GM20000 (cell line): ENCODE measurements at regions not wholly inside any gene's neighbourhood (a gene's known extent, or its start where the extent isn't known, plus 50 kb on each side); places are given as distances from the start of the nearest gene placed in this dataset.
"Not testable (repeated sequence)": the region's sequence is repeated elsewhere in the genome, so short reads cannot be mapped to it uniquely, and the experiment has no call there.

ENCODE experiments used
- DNase-seq: peaks from one replicate; pipeline ENCODE4 v3.0.0; 2012; ENCODE audit warnings: low spot score
- TF ChIP-seq, protein P1 (sequence below): IDR thresholded peaks from 2 replicates; pipeline ENCODE4 v1.5.1; 2012; ENCODE audit warnings: mild to moderate bottlenecking, control low read depth; ENCODE audit errors: extremely low read depth, missing control alignments

GRCh38 chr20:24418731-24419130 lies 50.7 kb upstream of the SYNDIG1 start:
- no peak for DNase-seq
- TF ChIP-seq, protein P1, sequence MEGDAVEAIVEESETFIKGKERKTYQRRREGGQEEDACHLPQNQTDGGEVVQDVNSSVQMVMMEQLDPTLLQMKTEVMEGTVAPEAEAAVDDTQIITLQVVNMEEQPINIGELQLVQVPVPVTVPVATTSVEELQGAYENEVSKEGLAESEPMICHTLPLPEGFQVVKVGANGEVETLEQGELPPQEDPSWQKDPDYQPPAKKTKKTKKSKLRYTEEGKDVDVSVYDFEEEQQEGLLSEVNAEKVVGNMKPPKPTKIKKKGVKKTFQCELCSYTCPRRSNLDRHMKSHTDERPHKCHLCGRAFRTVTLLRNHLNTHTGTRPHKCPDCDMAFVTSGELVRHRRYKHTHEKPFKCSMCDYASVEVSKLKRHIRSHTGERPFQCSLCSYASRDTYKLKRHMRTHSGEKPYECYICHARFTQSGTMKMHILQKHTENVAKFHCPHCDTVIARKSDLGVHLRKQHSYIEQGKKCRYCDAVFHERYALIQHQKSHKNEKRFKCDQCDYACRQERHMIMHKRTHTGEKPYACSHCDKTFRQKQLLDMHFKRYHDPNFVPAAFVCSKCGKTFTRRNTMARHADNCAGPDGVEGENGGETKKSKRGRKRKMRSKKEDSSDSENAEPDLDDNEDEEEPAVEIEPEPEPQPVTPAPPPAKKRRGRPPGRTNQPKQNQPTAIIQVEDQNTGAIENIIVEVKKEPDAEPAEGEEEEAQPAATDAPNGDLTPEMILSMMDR, result no peak

DNA sequence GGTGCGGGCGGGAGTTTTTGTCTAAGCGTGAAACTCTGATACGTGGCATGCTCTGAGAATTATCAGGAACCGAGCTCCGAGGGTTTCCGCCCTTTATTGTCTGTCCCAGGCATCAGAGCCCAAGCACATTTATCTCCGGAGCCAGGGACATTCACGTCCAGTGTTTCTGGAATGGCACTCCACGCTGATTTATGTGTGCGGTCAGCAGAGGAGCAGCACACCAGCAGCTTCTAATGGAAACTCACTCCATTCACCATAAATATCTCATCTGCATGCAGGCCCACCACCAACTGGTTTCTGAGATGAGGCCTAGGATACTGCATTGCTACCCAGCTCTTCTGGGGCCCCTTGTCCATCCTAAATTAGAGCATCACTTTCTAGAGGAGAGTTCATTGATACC lies 51.9 kb upstream of the SYNDIG1 start:
- TF ChIP-seq, protein P1, result no peak
- DNase-seq, result no peak

GRCh38 chr20:24415444-24415843 lies 54.0 kb upstream of the SYNDIG1 start:
- not testable (repeated sequence) for DNase-seq

DNA sequence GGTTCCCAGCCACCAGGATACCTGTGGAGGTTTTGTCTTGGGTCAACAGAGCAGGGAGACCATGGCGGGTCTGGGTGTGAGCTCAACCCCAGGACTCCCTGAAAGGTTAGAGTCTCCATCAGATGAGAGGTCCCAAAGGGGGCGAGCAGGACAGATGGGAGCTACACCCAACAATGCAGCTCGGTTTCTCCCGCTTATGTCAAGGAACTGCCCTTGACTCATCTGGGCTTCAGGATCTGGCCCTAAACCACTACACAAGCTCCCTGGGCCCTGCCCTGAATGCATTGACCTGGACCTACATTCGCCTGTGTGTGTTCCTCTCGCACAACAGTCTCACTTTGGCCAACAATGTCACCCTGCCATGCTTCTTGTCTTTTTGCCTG lies 57.6 kb upstream of the SYNDIG1 start:
- TF ChIP-seq, protein P1, result no peak
- DNase-seq, result no peak

GRCh38 chr20:24411003-24411833 lies 58.2 kb upstream of the SYNDIG1 start:
- DNase-seq, result no peak
- TF ChIP-seq, protein P1, result no peak

- no peak for DNase-seq
- TF ChIP-seq, protein P1, result no peak
These were observed 62.3 kb upstream of the SYNDIG1 start for GRCh38 chr20:24407151-24407550.

DNA sequence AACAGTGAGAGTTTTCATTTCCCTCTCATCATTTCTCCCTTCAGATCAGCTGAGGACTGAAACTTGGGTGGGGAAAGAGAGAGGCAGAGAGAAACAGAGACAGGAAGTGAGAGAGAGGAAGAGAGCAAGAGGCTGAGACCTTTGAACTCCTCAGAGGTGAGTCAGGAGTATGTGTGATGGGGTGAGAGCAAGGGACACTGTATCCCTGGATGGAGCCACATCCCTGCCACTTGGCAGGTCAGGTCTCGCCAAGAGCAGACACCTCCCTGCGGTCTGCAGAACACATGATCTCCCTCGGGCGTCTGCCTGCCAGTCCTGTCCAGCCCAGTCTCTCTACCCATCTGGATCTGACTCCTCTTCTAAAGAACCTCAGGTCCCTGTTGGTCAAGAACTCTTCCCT lies 62.7 kb upstream of the SYNDIG1 start:
- TF ChIP-seq, protein P1, result no peak
- no peak for DNase-seq

GRCh38 chr20:24406251-24406650 lies 63.2 kb upstream of the SYNDIG1 start:
- no peak for DNase-seq
- TF ChIP-seq, protein P1, result no peak
